ENCODE measurements at regions not wholly inside any gene's neighbourhood (a gene's known extent, or its start where the extent isn't known, plus 50 kb on each side); places are given as distances from the start of the nearest gene placed in this dataset.

- WGBS (ENCODE audit: insufficient coverage, insufficient replicate concordance, low lambda C conversion rate, missing lambda C conversion rate), result 24% methylated on average over 6 of the region's 7 CpGs
- no peaks in the 10 kb centered on the region for H3K27me3 ChIP-seq (replicated peaks in 1 of 2; ENCODE audit: control insufficient read depth in 2 of 2, insufficient read depth in 2 of 2, low read length in 1 of 2)
- FAIRE-seq (no peak), ATAC-seq (no peak), DNase-seq (ENCODE audit: low read depth, low spot score) (no peak)
- H3K9me3 ChIP-seq (replicated peaks; ENCODE audit: control insufficient read depth, insufficient read depth, low read length), result no peaks in the 10 kb centered on the region; the same call in 2 of the 3 replicates
- H4K20me1 ChIP-seq (ENCODE audit: control insufficient read depth, insufficient read depth), result no peaks in the 10 kb centered on the region
- no TSS peak for BruUV-seq (replicated peaks)
- no peak overlapping the region for H3K4me2 ChIP-seq (ENCODE audit: control insufficient read depth, insufficient read depth)
- no peak overlapping the region for H3K4me3 ChIP-seq
- intact Hi-C loops (cut with micrococcal nuclease; ENCODE audit: unreplicated experiment) (no loop called here), in situ Hi-C loops (cut with MboI) (no loop called here)
- no peak overlapping the region for H3K27ac ChIP-seq (ENCODE audit: control insufficient read depth, insufficient read depth)
- POLR2A ChIA-PET, result no interaction called here
- no peak for TF ChIP-seq SUZ12 (IDR thresholded peaks at IDR 0.05; ENCODE audit: unreplicated experiment)
- no peak for TF ChIP-seq ZSCAN29 (IDR thresholded peaks at IDR 0.05)
- TF ChIP-seq TCF7 (IDR thresholded peaks at IDR 0.05; ENCODE audit: borderline replicate concordance), result no peak
- TF ChIP-seq, protein P1, sequence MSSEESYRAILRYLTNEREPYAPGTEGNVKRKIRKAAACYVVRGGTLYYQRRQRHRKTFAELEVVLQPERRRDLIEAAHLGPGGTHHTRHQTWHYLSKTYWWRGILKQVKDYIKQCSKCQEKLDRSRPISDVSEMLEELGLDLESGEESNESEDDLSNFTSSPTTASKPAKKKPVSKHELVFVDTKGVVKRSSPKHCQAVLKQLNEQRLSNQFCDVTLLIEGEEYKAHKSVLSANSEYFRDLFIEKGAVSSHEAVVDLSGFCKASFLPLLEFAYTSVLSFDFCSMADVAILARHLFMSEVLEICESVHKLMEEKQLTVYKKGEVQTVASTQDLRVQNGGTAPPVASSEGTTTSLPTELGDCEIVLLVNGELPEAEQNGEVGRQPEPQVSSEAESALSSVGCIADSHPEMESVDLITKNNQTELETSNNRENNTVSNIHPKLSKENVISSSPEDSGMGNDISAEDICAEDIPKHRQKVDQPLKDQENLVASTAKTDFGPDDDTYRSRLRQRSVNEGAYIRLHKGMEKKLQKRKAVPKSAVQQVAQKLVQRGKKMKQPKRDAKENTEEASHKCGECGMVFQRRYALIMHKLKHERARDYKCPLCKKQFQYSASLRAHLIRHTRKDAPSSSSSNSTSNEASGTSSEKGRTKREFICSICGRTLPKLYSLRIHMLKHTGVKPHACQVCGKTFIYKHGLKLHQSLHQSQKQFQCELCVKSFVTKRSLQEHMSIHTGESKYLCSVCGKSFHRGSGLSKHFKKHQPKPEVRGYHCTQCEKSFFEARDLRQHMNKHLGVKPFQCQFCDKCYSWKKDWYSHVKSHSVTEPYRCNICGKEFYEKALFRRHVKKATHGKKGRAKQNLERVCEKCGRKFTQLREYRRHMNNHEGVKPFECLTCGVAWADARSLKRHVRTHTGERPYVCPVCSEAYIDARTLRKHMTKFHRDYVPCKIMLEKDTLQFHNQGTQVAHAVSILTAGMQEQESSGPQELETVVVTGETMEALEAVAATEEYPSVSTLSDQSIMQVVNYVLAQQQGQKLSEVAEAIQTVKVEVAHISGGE (CRISPR knock-in tag; IDR thresholded peaks at IDR 0.05), result no peak
- no peak for TF ChIP-seq PML (IDR thresholded peaks at IDR 0.05; ENCODE audit: low read length)
- TF ChIP-seq CEBPB (IDR thresholded peaks at IDR 0.05; ENCODE audit: borderline replicate concordance in 1 of 2, low read depth in 2 of 2, low read length in 2 of 2), result no peak
- TF ChIP-seq DPF2 (IDR thresholded peaks at IDR 0.05), result no peak
- TF ChIP-seq, protein P2, sequence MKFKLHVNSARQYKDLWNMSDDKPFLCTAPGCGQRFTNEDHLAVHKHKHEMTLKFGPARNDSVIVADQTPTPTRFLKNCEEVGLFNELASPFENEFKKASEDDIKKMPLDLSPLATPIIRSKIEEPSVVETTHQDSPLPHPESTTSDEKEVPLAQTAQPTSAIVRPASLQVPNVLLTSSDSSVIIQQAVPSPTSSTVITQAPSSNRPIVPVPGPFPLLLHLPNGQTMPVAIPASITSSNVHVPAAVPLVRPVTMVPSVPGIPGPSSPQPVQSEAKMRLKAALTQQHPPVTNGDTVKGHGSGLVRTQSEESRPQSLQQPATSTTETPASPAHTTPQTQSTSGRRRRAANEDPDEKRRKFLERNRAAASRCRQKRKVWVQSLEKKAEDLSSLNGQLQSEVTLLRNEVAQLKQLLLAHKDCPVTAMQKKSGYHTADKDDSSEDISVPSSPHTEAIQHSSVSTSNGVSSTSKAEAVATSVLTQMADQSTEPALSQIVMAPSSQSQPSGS (IDR thresholded peaks at IDR 0.05; ENCODE audit: low read length), result no peak
- RAD21 ChIA-PET (ENCODE audit: unreplicated experiment), result no interaction called here
- no peak overlapping the region for H3K9ac ChIP-seq (ENCODE audit: control insufficient read depth, insufficient read depth, low read length)
- H2AFZ ChIP-seq (ENCODE audit: control insufficient read depth, low read depth, low read length), result no peak overlapping the region
- no peaks in the 10 kb centered on the region for H3K79me2 ChIP-seq (ENCODE audit: control insufficient read depth, insufficient read depth, low read length)
- H3K36me3 ChIP-seq (ENCODE audit: control insufficient read depth in 2 of 2, insufficient read depth in 2 of 2, low read length in 1 of 2), result no peaks in the 10 kb centered on the region
- SMC1A ChIA-PET (ENCODE audit: uncharacterized antibody, unreplicated experiment), result no interaction called here
- CTCF ChIA-PET, result interaction anchor here (1.2 kb wide), 1 partner anchor 29 kb away, joined by 3 read pairs; no protein-coding TSS in a partner anchor
- no peaks in the 10 kb centered on the region for H3K4me1 ChIP-seq (ENCODE audit: control insufficient read depth, insufficient read depth, low read length)
Measured at GRCh38 chr19:28907534-28907933, 305.4 kb downstream of the UQCRFS1 start.
